ENCODE measurements at regions not wholly inside any gene's neighbourhood (a gene's known extent, or its start where the extent isn't known, plus 50 kb on each side); places are given as distances from the start of the nearest gene placed in this dataset.

DNA sequence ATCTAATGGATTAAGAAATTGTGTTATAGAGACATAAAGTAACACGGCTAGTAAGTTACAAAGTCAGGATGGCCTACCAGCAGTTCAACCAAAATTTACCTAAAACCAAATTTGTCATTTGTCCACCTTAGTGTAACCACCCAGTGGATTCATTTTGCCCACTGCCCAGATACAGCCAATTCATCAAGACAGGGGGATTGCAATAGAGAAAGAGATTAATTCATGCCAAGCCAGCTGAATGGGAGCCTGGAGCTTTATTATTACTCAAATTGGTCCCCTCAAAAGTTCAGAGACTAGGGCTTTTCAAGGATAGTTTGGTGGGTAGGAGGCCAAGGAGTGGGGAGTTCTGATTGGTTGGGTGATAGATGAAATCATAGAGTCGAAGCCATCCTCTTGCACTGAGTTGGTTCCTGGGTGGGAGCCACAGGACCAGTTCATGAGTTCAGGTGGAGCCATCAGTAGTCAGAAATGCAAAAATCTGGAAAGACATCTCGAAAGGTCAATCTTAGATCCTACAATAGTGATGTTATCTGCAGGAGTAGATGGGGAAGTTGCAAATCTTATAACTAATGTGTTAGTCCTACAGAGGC is 304.2 kb upstream of the CADM1 start:
- no peak for TF ChIP-seq CTCF (IDR thresholded peaks at IDR 0.05)
- TF ChIP-seq EP300 (IDR thresholded peaks at IDR 0.05), result no peak
- TF ChIP-seq RCOR1 (IDR thresholded peaks at IDR 0.05; ENCODE audit: low read depth, low read length), result no peak
- TF ChIP-seq HOXA7 (CRISPR knock-in tag; IDR thresholded peaks at IDR 0.05), result no peak
- TF ChIP-seq MAZ (IDR thresholded peaks at IDR 0.05; ENCODE audit: borderline replicate concordance, low read depth, low read length), result no peak
- TF ChIP-seq, protein P1, sequence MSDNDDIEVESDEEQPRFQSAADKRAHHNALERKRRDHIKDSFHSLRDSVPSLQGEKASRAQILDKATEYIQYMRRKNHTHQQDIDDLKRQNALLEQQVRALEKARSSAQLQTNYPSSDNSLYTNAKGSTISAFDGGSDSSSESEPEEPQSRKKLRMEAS (IDR thresholded peaks at IDR 0.05), result no peak
- no peak for TF ChIP-seq SMC3 (IDR thresholded peaks at IDR 0.05)
- no peak for TF ChIP-seq JUNB (IDR thresholded peaks at IDR 0.05)
